Non-pigmented ciliary epithelial cell (primary cell): ENCODE measurements at regions not wholly inside any gene's neighbourhood (a gene's known extent, or its start where the extent isn't known, plus 50 kb on each side); places are given as distances from the start of the nearest gene placed in this dataset.
A peak's percentile ranks its signal among the peaks of the same experiment; 100 is the strongest.
"Not testable (repeated sequence)": the region's sequence is repeated elsewhere in the genome, so short reads cannot be mapped to it uniquely, and the experiment has no call there.

Source experiments
- DNase-seq: peaks from one replicate; pipeline ENCODE4 v3.0.0-alpha.2; 2010; ENCODE audit warnings: low read depth

DNA sequence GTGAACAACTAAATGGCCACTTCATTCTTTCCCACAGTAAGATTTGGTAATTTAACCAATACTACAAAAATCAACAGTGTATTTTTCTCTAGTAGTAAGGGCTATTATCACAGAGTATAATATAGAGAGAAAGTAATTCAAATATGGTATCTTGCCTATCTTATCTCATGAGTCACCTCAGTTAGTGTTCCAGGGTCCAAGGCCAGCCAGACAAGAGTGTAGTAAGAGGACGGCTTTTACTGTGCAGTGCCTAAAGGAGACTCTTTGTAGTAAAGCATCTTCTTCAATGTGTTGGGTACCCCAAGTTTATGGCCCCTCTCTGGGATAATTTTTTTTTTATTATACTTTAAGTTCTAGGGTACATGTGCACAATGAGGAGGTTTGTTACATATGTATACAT lies 607.4 kb downstream of the PKHD1 start:
- no peak for DNase-seq

DNA sequence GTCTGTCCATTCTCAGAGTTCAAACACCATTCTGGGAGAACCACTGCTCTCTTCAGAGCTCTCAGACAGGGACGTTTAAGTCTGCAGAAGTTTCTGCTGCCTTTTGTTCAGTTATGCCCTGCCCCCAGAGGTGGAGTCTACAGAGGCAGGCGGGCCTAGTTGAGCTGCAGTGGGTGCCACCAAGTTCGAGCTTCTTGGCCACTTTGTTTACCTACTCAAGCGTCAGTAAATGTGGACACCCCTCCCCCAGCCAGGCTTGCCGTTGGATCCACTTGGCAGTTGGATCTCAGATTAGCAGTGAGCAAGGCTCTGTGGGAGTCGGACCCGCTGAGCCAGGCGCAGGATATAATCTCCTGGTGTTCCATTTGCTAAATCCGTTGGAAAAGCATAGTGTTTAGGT lies 601.5 kb downstream of the PKHD1 start:
- DNase-seq: not testable (repeated sequence)

DNA sequence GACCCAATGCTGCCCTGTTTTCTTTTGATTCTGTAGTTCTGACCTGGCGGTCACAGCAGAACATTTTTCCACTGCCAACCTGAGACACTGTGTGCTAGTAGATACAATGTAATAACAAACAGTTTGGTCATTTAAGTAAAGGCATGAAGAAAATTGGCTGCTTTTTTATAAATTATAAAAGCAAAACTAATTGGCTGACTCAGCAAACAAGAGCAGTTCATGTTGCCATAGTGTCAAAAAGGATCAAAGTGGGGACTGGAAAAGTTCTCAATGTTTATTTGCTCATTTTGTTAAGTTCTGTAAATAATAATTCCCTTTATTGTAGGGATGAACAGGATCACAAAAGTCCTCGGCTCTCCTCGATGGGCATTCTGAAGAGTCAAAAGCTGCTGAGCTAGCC lies 599.5 kb downstream of the PKHD1 start:
- no peak for DNase-seq

DNA sequence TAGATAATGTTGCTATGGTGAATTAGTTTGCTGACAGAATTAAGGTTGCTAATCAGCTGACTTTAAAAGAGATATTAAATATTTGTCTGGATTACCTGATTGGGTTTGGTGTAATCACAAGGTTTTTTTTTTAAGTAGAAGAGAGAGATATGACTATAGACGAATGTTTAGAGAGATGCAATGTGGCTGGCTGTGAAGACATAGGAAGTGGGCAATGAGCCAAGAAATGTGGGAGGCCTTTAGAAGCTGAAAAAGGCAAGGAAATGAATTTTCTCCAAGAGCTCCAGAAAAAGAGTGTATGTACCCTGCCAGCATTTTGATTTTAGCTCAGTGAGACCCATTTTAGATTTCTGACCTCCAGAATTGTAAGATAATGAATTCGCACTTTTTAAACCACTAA lies 598.3 kb downstream of the PKHD1 start:
- DNase-seq: no peak

DNA sequence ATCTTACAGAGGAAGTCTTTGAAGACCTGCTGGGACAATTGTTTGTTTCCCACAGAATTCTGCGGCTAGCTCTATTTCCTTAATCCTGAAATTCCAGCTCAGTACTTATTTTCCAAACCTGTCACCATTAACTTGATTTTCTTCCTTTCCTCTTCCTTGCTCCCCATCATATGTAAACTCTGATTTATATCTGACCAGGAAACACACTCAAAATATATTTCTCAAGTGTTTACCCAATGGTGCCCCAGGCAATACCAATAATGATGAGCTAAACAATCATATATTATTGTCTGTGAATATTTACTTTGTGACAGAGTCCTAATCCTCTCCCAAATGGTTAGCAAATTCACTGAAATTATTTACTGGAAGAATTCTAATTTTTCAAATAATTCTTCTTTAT lies 597.3 kb downstream of the PKHD1 start:
- DNase-seq: no peak

DNA sequence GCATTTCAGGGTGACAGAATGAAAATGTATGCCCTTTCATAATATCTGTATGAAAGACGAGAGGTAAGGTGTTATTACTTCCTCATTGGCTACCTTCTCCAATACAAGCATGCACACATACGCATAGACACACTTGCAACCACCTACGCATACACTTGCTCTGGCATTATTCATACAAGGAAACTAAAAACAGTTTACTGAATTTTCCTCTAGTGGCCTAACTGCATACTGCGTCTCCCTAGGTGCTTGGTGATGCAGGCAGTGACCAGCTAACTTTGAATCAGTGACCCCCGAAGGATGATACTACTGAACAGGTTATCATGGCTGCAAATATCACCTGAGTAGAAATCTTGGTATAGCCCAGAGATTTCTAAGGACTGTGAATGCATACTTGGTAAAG lies 593.1 kb downstream of the PKHD1 start:
- DNase-seq: no peak

DNA sequence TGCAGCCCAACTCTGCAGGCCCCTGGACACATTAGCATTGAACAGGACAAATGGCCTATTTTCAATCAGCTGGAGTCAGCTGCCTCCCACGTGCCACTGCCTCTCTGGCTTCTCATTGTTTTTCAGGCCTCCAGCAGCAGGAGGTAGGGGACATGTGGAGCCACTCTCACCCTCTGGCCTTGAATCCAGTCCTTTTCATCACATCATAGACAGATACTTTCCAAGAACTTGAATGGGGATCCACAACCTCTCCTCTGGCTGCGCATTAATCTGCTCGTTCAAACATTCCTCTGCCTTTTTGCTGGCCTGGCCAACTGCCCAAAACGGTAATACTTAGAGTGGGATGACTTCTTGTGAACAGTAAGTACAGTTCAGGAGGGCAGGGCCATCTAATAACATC lies 592.3 kb downstream of the PKHD1 start:
- no peak for DNase-seq

DNA sequence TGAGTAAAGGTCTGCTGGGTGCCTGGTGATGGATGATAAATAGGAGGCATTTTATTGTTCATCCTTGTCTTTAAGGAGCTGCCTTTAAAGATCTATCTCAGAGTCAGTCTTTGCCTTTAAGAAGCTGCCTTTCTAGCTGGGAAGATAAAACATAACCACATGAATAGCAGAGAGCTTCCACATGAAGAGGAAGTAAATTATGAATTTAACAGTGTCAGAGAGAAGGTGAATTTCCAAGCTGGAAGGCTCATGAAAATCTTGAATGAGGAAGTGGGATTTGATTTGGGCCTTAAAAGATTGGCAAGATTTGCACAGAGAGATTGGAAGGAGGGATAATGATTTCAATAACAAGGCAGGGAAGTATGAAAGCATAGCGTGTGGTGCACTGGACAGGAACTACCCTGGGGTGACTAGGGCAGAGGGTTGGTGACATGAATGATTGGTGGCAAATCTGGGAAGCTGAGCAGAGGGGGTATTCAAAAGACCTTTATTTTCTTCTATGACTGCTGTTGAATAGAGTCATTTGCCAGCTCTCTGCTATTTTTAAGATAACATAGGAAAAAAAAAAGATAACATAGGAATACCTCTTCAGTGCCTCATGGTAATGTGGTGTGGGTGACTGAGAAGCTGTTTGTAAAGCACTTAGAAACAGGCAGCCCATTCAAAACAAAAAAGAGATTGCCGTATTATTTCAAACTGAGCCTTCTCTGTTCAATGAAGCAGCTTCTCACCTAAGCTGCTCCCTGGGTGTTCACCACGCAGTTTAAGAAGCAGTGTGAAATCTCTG lies 591.6 kb downstream of the PKHD1 start:
- no peak for DNase-seq

DNA sequence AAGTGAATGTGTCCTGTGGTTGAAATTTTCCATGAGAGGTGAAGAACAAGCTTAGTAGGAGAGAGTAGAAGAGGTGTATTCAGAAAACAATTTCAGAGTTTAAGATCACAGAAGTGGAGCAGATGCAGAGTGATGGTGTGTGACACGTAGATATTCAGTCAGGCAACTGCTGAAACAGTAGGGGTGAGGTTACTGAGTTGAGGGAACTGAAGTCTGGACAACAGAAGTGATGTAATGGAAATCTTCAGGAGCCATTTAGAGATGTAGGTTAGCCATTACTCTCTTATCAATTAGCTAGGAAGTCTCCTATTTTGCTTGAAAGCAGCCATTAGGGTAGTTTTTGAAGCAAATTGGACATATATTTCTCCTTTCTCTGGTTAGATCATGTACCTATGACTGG lies 584.4 kb downstream of the PKHD1 start:
- no peak for DNase-seq

DNA sequence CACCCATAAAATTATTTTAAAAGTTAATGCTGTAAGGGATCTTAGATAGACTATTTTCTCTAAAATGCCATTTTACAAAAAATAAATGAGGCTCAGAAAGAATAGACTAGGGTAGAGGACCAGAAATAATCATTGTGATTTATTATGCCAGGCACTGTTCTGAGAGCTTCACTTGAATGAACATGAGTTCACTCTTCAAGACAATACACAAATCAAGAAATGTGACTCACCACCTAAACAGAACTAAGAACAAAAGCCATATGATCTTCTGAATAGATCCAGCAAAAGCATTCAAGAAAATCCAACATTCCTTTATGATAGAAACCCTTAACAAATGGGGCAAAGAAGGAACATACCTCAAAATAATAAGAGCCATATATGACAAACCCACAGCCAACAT lies 582.0 kb downstream of the PKHD1 start:
- no peak for DNase-seq

DNA sequence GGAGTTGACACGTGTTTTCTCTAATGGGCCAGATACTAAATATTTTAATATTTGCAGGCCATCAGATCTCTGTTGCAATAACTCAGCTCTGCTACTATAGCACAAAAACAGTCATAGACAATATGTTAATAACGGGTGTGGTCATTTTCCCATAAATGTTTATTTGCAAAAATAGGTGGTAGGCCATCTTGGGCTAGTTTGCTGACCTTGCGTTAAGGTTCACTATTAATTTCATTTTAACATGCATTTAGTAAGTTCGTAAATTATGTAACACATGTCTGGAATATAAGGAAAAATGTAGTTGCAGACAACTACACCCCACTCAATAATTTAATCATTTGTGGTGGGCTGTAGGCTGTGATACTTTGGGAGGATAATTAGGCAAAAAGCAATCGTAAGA lies 577.8 kb downstream of the PKHD1 start:
- no peak for DNase-seq

DNA sequence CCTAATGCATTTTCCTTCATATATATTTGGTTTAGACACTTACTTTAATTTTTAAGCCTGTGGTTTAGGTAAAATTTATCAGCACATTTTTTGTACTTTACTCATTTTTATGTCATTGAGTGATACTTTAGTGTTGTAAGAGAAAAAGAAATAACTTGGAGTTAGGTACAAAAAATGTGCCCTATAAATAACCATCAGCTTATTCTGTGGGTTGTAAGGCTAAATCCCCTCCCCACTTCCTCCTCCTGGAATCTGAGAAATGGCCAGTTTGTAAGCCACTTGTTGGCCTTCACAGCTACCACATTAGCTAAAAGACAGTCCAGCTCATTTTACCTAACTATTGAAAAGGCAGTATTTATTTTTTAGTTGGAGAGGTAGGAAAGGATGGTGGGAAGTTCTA lies 576.3 kb downstream of the PKHD1 start:
- DNase-seq: no peak

DNA sequence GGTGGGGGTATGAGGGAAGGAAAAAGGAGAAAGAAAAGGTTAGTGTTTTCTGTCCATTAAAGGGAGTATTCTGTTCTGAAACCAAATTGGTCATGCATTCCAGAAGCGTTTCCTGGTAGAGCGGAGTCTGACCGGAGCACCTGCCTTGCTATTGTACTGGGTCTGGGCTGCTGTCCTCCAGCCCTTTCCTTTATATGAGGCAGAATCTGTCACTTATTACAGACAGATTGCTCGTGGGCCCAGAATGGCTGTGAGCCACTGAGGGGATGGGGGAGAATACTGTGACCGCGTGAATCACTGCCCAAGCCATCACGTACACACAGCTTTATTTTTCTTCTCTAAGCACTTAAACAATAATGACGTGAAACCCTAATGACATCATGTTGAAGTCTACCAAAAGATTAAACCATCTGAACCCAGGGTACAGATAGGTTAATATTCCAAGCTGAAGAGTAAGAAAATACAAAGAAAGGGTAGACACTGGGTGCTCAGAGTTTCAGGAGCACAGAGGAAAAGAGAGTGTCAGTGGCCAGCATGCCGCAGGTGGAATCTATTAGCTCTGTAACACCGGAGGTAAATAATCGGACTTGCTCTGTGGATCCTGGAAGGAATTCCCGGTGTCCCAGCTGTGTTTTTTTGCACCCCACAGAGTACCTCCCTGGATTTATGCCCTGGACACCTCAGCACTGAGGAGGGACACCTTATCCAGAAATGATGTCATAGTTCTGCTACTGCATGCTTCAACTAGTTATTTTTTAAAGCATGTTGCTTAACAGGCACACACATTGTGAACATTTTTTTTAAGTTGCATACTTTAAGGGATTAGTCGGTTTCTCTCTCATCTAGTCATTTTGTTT lies 573.3 kb downstream of the PKHD1 start:
- peak; percentile 59 for DNase-seq

DNA sequence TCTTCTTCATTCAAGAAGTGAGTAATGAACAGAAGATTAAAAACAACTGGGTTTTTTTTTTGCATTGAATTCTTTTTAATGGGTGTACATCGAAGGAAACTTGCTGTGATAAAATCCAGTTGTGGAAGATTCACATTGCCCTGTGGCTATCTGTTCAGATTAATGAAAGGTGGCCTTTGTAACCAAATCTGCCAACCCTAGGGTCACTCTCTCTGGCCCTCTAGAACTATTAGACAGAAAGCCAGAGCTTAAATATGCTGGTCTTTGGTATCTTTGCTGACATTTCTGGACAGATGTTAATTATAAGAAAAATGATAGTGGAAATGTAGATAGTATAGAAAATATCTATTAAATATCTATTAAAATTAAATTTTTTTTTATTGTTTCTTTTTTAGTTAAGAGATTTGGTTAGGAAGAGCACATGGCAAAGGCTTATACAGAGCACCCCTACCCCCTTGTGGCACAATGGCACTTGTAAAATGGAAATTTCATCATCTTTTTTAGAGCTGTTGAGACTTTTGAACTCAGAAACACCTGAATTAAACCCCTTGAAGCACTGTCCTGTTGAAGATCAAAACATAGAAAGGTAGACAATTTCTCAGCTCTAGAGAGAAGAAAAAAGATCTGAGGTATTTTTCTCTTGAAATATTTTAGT lies 572.5 kb downstream of the PKHD1 start:
- DNase-seq: no peak

DNA sequence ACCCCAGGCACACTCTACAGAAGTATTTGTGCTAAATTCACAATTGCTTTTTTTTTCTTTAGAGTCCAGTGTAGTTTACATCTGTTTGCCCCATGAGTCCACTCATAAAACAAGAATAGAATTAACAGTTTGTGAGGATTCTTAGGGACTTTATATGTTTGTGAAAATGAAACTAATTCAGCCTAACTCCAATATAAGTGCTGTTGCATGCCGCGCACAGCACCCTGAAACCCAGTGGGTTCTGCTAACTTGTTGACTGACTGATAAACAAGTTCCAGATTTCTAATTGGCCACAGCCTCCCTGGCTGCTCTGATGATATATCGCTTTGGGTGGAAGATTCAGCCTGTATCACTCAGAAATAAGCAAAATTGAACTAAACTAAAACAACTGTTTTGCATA lies 561.4 kb downstream of the PKHD1 start:
- no peak for DNase-seq

DNA sequence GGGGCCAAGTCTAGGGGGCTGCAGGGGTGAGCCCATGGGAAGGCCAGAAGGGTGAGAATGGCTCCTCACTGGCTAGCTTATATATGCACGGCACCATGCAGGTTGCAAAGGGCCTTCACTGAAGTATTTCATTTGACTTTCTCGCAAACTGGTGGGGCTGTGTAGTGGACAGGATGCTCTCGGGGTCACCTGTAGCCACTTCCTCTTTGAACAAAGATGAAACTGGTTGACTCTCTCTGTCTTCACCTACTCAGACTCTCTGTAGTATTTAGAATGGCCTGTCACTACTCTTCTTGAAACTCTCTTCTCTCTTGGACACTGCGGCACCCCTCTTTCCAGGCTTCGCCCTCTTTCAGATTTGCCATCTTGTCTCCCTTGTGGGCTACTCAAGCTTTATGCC lies 560.5 kb downstream of the PKHD1 start:
- no peak for DNase-seq

DNA sequence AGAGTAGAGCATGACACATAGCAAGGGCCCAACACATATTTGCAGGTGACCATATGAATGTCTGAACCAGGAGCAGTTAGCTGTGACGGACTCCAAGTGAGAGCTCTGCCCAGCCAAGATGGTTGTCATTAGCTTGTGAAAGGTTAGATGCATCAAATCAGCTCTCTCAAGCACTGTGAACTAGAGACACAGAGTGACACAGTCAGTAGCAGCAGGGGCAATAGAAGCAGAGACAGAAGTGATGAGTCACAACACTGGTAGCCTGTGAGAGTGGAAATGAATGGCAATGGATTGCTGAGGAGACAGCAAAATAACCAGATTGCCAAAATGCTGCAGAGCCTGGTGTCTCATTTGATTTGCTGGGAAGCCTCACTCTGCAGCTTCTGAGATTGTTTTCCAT lies 558.9 kb downstream of the PKHD1 start:
- DNase-seq: no peak

DNA sequence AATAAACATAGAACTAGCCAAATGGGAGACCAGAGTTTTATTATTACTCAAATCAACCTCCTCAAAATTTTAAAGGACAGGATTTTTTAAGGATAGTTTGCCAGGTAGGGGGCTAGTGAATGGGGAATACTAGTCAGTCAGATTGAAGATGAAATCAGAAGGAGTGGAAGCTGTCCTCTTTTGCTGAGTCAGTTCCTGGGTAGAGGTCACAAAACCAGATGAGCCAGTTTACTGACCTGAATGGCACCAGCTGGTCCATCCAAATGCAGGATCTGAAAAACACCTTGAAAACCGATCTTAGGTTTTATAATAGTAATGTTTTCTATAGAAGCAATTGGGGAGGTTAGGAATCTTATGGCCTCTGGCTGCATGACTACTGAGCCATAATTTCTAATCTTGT lies 558.2 kb downstream of the PKHD1 start:
- no peak for DNase-seq

DNA sequence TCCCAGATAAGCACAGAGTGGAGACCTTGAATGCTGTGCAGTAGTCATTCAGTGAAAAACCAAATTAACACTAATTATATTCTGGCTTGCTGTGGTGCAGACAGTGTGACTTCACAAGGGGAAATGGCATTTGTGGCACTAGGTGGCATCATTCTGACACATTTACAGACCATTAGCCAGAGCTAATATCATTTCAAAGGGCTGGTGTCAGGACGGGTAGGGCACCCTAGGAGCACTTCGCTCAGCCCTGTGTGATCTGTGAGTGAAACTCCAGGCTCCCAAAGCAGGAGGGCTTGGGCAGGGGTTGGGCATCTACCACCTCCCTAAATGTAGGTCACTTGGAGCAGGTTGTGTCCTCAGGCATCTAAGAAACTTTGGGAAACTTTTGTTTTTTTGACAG lies 555.8 kb downstream of the PKHD1 start:
- DNase-seq: no peak

DNA sequence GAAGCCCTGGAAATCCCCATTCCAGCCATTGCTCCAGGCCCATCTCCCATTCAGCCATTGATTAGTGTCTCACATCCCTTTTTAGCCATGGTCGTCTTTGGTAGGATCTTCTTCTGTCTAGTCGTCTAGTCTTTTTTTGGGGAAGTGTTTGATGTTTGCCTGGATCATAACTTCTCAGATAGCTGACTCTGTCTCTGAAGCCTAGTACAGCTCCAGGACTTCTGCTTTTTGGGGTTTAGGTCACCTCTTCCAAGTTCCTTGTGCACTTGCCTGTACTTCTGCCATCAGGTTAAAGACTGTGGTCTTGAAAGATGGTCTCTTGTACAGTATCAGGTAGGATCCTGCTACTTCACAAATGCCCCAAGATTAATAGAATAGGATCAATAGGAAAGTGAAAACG lies 553.5 kb downstream of the PKHD1 start:
- DNase-seq: no peak

DNA sequence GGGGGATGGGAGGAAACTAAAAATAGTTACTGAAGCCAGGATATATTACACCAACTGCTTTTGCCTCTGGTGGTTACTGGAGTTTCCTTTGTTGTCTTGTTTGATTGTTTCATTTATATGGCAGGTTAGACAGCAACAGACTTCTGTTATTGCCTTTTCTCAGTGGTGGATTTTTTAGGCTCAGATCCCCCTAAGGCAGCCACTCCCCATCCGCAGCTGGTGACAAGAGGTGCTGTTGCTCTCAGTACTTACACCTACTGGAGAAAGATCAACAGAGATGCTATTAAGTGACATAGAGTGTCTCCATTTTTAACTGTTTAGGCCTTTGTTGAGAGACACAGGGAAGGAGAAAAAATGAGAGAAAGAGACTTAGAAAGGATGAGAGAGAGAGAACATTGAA lies 552.1 kb downstream of the PKHD1 start:
- DNase-seq: no peak

DNA sequence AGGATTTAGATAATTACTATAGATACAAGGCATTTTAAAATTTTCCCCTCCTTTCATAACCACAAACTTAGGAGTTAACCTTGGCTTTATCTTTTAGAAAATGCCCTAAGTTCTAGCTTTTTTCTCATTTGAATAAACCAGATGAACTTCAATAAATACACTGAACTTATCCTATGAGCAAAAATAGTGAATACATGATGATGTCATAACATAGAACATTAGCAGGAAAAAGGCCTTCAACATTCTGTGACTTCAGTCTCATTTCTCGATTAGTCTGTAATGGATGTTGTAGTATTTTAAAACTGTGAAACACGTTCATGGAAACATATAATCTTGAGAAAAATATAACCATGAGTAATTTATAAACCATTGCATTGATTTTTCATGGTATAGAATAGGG lies 550.7 kb downstream of the PKHD1 start:
- no peak for DNase-seq

DNA sequence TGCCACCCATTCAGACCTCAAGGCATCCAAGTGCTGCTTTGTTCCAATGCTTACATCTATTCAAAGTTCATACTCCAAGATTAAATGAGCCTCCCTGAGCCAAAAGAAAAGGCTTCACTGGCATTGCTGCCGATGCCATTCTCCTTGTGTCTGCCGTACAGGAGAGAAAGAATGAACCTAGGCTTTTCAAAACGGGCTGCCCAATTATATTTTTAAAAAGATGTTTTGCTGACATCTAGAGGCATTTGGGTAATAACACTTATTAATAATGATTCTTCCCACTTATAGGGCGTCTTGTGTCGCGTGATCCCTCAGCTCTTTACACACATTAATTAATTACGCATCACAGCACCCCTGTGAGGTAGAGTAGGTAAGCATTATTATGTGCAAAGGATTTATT lies 545.6 kb downstream of the PKHD1 start:
- no peak for DNase-seq
